Skeletal muscle cell (primary cell): ENCODE measurements at regions not wholly inside any gene's neighbourhood (a gene's known extent, or its start where the extent isn't known, plus 50 kb on each side); places are given as distances from the start of the nearest gene placed in this dataset.

Experiments used
- DNase-seq: peaks from one replicate; pipeline ENCODE4 v3.0.0-alpha.2; 2010; ENCODE audit warnings: low read depth
- H3K4me3 ChIP-seq: 2 replicates; pipeline ENCODE4 v1.5.1; 2011; ENCODE audit warnings: low read depth, mild to moderate bottlenecking, control low read depth, low read length, moderate library complexity

- DNase-seq, result no peak
- H3K4me3 ChIP-seq, result no peak overlapping the region
Measured at GRCh38 chr1:48058135-48059025, 61.2 kb upstream of the TRABD2B start.

- no peak for DNase-seq
- no peak overlapping the region for H3K4me3 ChIP-seq
Measured at GRCh38 chr1:48057249-48057648, 60.1 kb upstream of the TRABD2B start.

DNA sequence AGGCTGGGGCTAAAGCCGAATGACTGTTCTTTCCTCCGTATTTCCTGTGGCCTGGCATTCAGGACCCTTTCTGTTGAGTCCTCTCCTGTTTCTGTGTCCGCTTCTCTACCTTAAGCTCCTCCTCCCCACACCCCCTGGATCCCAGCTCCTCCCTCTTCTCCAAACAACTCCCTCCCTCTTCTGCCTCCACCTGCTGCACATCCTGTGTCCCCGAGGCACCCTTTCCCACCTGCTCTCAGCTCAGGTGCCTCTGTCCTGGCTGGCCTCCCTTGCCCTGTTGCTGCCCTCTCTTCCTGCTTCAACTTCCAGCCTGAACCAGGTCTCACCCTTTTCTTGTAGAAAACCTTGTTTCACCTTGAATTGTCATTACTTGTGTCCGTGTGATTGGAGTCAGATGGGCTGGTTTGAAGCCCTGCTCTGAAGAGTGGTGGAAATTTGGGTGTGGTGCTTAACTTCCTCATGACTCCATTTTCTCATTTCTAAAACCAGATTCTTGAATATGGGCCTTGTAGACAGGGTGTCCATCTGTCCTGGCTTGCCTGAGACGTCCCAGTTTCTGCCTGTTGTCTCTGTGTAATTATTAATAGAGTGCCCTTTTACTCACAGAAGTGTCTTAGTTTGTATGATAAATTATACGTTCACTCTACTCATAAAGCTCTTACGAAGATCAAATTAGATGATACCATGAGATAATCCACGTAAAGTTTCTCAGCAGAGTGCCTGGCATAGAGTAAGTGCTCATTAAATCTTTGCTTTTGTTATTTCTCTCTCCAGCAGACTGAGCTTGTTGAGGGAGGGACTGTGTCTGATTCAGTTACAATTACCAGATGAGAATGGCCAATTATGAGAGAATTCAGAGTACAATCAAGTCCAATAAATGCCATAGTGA is 58.9 kb upstream of the TRABD2B start:
- DNase-seq, result no peak

GRCh38 chr1:48054232-48054631 is 57.0 kb upstream of the TRABD2B start:
- no peak for DNase-seq
- H3K4me3 ChIP-seq, result no peak overlapping the region

More for the DNA sequence above, 58.9 kb upstream of the TRABD2B start:
- H3K4me3 ChIP-seq, result no peak overlapping the region

GRCh38 chr1:48052923-48053291 is 55.7 kb upstream of the TRABD2B start:
- H3K4me3 ChIP-seq, result no peak overlapping the region
- DNase-seq, result no peak

GRCh38 chr1:48051466-48052126 is 54.4 kb upstream of the TRABD2B start:
- DNase-seq, result no peak

GRCh38 chr1:48049823-48050535 is 52.8 kb upstream of the TRABD2B start:
- no peak overlapping the region for H3K4me3 ChIP-seq
- no peak for DNase-seq

More at GRCh38 chr1:48051466-48052126, 54.4 kb upstream of the TRABD2B start:
- no peak overlapping the region for H3K4me3 ChIP-seq

- no peak overlapping the region for H3K4me3 ChIP-seq
- no peak for DNase-seq
Measured at GRCh38 chr1:48048980-48049379, 51.8 kb upstream of the TRABD2B start.

- DNase-seq, result peak; percentile 72
- H3K4me3 ChIP-seq, result no peak overlapping the region
Measured at GRCh38 chr1:48048064-48048463, 50.9 kb upstream of the TRABD2B start.

DNA sequence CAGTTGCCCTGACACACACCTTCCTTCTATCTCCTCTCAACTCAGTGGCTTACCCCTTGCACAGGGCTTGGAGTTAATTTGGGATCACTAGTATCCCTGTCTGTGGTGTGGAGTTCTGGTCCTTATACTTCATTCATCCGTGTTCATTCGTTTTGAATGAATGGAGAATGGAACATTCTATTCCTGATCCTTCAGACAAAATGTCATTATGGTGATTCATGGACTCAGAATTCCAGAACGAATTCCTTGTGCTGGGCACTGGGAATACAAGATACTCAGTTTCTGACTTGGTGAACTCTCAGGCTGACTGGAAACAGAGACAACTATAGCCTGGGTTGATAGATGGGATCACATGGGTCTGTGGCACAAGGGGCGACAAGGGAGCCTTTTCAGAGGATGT is 49.9 kb upstream of the TRABD2B start:
- DNase-seq, result no peak
- no peak overlapping the region for H3K4me3 ChIP-seq
